ENCODE measurements at regions not wholly inside any gene's neighbourhood (a gene's known extent, or its start where the extent isn't known, plus 50 kb on each side); places are given as distances from the start of the nearest gene placed in this dataset.

GRCh38 chr10:21100190-21100589 lies 203.1 kb upstream of the NEBL start:
- TF ChIP-seq TAF1 (IDR thresholded peaks at IDR 0.05; ENCODE audit: borderline replicate concordance, insufficient read depth, low read length) (no peak), FOXP2 (optimal IDR thresholded peaks at IDR 0.05; ENCODE audit: borderline replicate concordance, extremely low read depth, extremely low read length, insufficient read depth) (no peak), POLR2AphosphoS5 (IDR thresholded peaks at IDR 0.05; ENCODE audit: low read depth, low read length) (no peak), SIN3A (IDR thresholded peaks at IDR 0.05; ENCODE audit: borderline replicate concordance, insufficient read depth, low read length) (no peak), REST (IDR thresholded peaks at IDR 0.05; ENCODE audit: insufficient read depth in 1 of 2, low read depth in 2 of 2, low read length in 2 of 2) (no peak)

- TF ChIP-seq SIN3A (IDR thresholded peaks at IDR 0.05; ENCODE audit: borderline replicate concordance, insufficient read depth, low read length) (no peak), TAF1 (IDR thresholded peaks at IDR 0.05; ENCODE audit: borderline replicate concordance, insufficient read depth, low read length) (no peak)
Measured at GRCh38 chr10:21099291-21100062, 202.4 kb upstream of the NEBL start.

GRCh38 chr10:21097926-21098355 lies 200.8 kb upstream of the NEBL start:
- TF ChIP-seq FOXP2 (optimal IDR thresholded peaks at IDR 0.05; ENCODE audit: borderline replicate concordance, extremely low read depth, extremely low read length, insufficient read depth) (no peak), TAF1 (IDR thresholded peaks at IDR 0.05; ENCODE audit: borderline replicate concordance, insufficient read depth, low read length) (no peak), REST (IDR thresholded peaks at IDR 0.05; ENCODE audit: insufficient read depth in 1 of 2, low read depth in 2 of 2, low read length in 2 of 2) (no peak), SIN3A (IDR thresholded peaks at IDR 0.05; ENCODE audit: borderline replicate concordance, insufficient read depth, low read length) (no peak), POLR2AphosphoS5 (IDR thresholded peaks at IDR 0.05; ENCODE audit: low read depth, low read length) (no peak)

- no peak for TF ChIP-seq FOXP2 (optimal IDR thresholded peaks at IDR 0.05; ENCODE audit: borderline replicate concordance, extremely low read depth, extremely low read length, insufficient read depth)
- no peak for TF ChIP-seq REST (IDR thresholded peaks at IDR 0.05; ENCODE audit: insufficient read depth in 1 of 2, low read depth in 2 of 2, low read length in 2 of 2)
- no peak for TF ChIP-seq SIN3A (IDR thresholded peaks at IDR 0.05; ENCODE audit: borderline replicate concordance, insufficient read depth, low read length)
- no peak for TF ChIP-seq TAF1 (IDR thresholded peaks at IDR 0.05; ENCODE audit: borderline replicate concordance, insufficient read depth, low read length)
- no peak for TF ChIP-seq POLR2AphosphoS5 (IDR thresholded peaks at IDR 0.05; ENCODE audit: low read depth, low read length)
Measured at GRCh38 chr10:21095494-21096055, 198.5 kb upstream of the NEBL start.

GRCh38 chr10:21095073-21095472 lies 198.0 kb upstream of the NEBL start:
- TF ChIP-seq SIN3A (IDR thresholded peaks at IDR 0.05; ENCODE audit: borderline replicate concordance, insufficient read depth, low read length), result no peak
- no peak for TF ChIP-seq POLR2AphosphoS5 (IDR thresholded peaks at IDR 0.05; ENCODE audit: low read depth, low read length)
- TF ChIP-seq REST (IDR thresholded peaks at IDR 0.05; ENCODE audit: insufficient read depth in 1 of 2, low read depth in 2 of 2, low read length in 2 of 2), result no peak
- no peak for TF ChIP-seq TAF1 (IDR thresholded peaks at IDR 0.05; ENCODE audit: borderline replicate concordance, insufficient read depth, low read length)
- no peak for TF ChIP-seq FOXP2 (optimal IDR thresholded peaks at IDR 0.05; ENCODE audit: borderline replicate concordance, extremely low read depth, extremely low read length, insufficient read depth)

Measured in PFSK-1 (cell line).